ENCODE measurements at regions not wholly inside any gene's neighbourhood (a gene's known extent, or its start where the extent isn't known, plus 50 kb on each side); places are given as distances from the start of the nearest gene placed in this dataset.
"Not testable (repeated sequence)": the region's sequence is repeated elsewhere in the genome, so short reads cannot be mapped to it uniquely, and the experiment has no call there.

DNA sequence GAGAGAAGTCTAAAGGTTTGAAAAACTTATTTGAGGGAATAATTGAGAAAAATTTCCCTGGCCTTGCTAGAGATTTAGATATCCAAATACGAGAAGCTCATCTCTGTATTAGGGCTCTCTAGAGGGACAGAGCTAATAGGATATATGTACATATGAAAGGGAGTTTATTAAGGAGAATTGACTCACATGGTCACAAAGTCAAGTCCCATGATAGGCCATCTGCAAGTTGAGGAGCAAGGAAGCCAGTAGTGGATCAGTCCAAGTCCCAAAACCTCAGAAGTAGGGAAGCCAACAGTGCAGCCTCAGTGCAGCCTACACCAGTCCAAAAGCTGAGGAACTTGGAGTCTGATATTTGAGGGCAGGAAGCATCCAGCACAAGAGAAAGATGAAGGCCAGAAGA, 126.7 kb downstream of the PJA2 start:
- not testable (repeated sequence) for TF ChIP-seq ZNF133 (tag by site-specific recombination; IDR thresholded peaks at IDR 0.05); ZNF184 (tag by site-specific recombination; IDR thresholded peaks at IDR 0.05); ZNF23 (tag by site-specific recombination; IDR thresholded peaks at IDR 0.05; ENCODE audit: borderline replicate concordance); ZNF19 (tag by site-specific recombination; IDR thresholded peaks at IDR 0.05; ENCODE audit: low read depth); SP2 (tag by site-specific recombination; IDR thresholded peaks at IDR 0.05); ZBTB17 (tag by site-specific recombination; IDR thresholded peaks at IDR 0.05); ZNF350 (tag by site-specific recombination; IDR thresholded peaks at IDR 0.05); ZNF776 (tag by site-specific recombination; IDR thresholded peaks at IDR 0.05; ENCODE audit: borderline replicate concordance); KLF16 (tag by site-specific recombination; IDR thresholded peaks at IDR 0.05); ZBTB7A (tag by site-specific recombination; IDR thresholded peaks at IDR 0.05; ENCODE audit: low read depth); ZNF747 (tag by site-specific recombination; IDR thresholded peaks at IDR 0.05); ZBTB21 (tag by site-specific recombination; IDR thresholded peaks at IDR 0.05)
- TF ChIP-seq, protein P1, sequence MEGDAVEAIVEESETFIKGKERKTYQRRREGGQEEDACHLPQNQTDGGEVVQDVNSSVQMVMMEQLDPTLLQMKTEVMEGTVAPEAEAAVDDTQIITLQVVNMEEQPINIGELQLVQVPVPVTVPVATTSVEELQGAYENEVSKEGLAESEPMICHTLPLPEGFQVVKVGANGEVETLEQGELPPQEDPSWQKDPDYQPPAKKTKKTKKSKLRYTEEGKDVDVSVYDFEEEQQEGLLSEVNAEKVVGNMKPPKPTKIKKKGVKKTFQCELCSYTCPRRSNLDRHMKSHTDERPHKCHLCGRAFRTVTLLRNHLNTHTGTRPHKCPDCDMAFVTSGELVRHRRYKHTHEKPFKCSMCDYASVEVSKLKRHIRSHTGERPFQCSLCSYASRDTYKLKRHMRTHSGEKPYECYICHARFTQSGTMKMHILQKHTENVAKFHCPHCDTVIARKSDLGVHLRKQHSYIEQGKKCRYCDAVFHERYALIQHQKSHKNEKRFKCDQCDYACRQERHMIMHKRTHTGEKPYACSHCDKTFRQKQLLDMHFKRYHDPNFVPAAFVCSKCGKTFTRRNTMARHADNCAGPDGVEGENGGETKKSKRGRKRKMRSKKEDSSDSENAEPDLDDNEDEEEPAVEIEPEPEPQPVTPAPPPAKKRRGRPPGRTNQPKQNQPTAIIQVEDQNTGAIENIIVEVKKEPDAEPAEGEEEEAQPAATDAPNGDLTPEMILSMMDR (tag by site-specific recombination; IDR thresholded peaks at IDR 0.05): not testable (repeated sequence)

Measured in HEK293 (cell line).